GM19328 (cell line): ENCODE measurements at regions not wholly inside any gene's neighbourhood (a gene's known extent, or its start where the extent isn't known, plus 50 kb on each side); places are given as distances from the start of the nearest gene placed in this dataset.
"Not testable (repeated sequence)": the region's sequence is repeated elsewhere in the genome, so short reads cannot be mapped to it uniquely, and the experiment has no call there.

Source experiments
- ATAC-seq: cut with Tn5 transposase; IDR thresholded peaks from one replicate; pipeline ENCODE4 v1.9.1; 2021; ENCODE audit warnings: mild to moderate bottlenecking, moderate library complexity; ENCODE audit not compliant: unreplicated experiment

DNA sequence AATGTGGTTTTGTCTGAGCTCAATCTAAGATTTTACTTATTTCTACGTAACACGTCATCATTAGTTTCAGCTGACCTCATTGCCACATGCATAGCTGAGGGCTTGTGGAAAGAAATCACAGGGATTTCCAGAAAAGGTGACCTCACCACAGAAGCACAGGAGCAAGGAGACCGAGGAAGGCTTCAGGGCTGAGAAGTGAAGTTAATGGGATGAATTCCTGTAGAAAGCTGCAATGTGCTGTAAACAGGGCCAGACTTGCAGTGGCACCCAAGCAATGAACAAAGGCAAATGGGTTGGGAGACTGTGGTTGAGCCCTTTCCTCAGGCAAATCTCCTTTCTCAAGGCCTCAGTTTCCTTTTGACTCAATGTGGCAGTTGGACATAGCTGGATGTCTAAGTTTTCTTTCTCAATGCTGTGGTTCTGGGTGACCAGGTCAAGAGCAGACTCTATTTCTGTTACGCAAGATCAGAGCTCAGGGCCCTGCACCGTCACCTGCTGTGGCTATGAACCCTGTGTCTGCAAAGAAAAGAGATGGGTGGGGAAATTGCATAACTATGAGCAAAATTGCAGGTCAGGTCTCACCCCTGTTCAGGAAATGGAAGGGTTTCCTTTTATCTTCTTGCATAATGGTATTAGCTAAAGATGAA, 252.2 kb upstream of the TBL1XR1 start:
- peak; percentile 52 for ATAC-seq

DNA sequence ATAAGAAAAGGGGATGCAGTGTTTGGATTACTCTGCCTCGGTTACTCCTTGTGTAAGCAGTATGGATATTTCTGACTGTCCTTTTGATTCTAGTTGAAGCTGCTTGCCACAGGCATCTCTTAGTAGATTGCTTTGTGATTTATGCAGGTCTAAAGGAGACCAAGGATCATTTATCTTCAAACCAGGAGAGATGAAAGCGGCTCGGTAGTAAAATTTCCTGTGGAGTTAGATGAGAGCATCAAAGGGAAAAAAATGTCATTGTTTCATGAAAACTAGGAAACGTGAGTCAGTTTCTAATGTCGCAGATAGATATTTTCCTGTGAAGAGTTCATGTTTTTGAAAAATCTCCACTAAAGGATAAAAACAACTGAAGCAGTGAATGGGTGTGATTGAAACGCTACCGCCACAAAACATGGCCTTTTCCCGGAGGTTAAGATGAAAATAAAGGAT, 254.0 kb upstream of the TBL1XR1 start:
- no peak for ATAC-seq

DNA sequence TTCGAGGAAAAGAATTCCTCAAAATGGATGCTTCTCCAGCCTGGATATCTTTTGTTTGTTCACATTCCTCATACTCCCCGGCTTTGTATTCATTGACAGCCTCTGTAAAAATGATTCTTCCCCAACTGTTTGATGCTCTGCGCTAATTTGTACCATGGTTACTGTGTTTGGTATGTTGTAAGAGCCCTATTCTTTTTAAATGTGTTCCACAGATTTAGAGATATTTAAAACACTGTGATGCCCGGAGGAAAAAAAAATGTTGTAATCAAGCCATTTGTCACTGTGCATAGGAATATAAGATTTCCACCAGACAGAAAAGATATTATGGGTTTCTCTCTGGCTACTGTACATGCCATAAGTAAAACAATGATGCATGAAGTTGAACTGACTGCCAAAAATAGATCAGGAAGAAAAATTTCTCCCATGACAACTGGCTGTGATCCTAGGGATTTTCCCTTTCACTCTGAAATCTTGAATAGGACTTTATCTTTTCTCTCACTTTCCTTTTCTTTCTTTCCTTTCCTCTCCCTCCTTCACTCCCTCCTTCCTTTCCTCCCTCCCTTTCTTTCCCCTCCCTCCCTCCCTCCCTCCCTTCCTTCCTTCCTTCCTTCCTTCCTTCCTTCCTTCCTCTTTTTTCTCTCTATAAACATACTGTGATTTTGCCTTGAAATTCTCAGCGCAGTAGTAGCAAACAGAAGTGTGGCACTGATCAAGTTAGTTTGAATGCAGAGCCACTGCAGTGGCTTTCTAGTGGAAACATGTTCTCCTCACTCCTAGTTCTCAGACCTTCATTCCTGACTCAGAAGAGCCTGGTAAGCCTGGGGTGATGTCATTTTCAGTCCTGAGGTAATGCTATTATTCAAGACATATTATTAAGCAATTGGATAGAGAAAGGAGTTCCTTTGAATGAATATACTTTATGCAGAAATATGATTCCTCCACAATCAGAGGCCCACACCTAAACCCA, 254.9 kb upstream of the TBL1XR1 start:
- ATAC-seq: no peak

DNA sequence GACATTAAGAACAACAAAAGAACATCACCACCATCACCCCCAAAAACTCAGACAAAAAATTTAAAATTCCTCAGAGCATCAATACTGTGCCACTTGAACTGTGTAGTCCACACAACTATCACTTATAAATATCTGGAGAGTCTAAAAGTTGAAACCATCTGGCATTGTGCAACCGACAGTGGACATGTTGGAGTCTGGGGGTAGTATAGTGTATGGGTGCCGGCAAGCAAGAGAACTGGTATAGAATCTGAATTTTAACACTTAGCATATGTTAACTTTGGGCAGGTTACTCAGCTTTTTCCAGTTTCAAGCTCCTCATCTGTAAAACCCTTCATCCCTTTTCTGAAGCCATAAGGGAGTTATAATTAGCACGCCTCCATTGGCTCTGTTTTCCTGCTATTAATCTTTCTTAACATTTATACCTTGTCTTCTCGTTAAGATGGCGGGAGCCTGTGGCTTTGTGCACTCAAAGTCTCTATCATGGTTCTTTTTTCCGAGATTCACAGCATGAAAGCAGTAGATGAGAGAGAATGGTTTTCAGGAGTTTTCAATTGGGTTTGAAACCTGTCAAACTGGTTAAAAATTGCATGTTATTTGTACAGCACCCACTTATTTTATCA, 255.7 kb upstream of the TBL1XR1 start:
- ATAC-seq: no peak

DNA sequence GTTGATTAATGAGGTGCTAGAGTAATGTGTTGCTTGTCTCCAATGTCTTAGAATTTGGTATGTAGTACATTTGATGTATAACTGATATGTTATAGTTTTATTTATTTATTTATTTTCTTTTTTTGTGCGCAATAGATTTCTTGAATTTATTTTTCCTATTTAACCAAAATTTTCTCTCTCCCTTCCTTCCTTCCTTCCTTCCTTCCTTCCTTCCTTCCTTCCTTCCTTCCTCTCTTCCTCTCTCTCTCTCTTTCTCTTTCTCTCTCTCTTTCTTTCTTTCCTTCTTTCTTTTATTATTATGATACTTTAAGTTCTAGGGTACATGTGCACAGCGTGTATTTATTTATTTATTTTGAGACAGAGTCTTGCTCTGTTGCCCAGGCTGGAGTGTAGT, 256.2 kb upstream of the TBL1XR1 start:
- ATAC-seq: no peak

DNA sequence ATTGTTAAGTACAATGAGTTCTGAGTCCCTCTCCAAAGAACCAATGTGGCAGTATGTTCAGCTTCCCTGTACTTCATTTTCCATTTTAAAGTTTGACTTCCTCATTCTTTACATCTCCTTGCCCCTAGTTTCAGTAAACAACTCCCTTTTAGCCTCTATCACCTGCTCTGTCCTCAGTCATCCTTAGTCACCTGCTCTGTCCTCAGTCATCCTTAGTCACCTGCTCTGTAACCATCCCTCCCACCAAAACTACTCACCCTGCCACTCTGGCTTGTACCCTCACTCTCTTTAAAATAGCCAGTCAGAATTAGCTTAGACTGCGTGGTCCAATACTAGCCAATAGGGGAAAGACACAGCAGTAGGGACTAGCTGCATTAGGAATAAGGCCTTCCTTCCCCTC, 259.9 kb upstream of the TBL1XR1 start:
- ATAC-seq: not testable (repeated sequence)

DNA sequence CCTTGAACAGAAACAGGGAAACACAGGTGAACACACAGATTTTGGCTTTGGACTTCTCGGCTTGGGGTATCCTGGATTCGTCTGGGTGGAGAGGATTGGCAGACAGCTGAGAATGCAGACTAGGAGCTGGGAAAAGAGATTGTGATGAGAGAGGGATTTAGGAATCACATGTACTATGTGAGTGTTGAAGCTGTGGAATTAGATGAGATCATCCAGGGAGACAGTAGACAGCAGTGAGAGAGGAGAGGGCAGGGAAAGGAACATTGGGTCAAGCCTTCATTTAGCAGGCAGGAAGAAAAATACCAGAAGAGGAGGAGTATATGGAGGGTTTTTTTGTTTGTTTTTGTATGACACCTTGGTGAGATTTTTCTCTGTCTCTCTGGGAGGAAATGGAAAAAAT, 262.1 kb upstream of the TBL1XR1 start:
- no peak for ATAC-seq

DNA sequence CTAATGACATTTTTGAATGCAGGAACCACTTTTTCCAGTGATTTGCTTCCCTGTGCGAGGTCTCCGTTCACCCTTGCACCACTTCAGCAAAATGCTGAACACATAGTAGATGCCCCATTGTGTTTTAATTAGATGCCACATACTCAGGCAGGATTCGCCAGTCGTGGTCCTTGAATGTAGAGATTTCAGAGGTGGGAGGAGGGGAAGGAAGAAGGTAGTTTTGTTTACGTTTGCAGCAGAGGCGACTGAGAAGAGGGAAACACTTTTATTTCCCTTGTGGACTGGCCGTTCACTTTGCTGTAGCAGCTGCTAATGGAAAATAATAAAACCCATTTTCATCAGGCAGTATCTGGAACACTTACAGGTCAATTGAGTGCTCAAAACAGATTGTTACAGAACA, 262.8 kb upstream of the TBL1XR1 start:
- ATAC-seq: no peak

DNA sequence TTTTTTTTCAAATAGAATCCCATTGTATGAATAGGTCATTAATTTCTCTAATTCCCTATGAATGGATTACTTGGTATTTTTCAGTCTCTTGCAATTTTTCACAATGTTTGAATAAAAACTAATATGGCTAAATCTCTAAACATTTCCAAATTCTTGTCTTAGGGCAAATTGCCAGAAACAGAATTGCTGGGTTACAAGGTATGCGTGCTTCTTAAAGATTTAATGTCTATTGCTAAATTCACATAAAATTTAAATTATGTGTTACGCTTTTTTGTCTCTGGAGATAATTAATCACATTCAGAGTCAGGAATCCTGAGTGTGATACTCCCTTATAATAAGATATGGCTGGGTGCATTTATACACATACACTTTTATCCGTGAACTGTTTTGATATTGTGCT, 264.5 kb upstream of the TBL1XR1 start:
- no peak for ATAC-seq

DNA sequence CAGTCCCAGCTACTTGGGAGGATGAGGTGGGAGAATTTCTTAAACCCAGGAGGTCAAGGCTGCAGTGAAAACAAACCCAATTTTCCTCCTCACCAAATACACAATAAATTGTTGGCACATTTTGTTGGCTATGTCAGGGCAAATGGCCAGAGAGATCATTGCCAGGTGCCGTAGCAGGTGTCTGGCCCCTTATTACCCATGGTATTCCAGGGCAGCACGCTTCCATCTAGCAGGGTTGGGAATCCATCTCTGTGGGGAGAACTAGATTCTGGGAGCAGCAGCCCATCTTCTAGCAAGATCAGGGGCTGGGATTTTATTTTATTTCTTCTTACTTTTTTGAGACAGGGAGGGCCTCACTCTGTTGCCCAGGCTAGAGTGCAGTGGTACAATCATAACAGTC, 266.1 kb upstream of the TBL1XR1 start:
- ATAC-seq: not testable (repeated sequence)

DNA sequence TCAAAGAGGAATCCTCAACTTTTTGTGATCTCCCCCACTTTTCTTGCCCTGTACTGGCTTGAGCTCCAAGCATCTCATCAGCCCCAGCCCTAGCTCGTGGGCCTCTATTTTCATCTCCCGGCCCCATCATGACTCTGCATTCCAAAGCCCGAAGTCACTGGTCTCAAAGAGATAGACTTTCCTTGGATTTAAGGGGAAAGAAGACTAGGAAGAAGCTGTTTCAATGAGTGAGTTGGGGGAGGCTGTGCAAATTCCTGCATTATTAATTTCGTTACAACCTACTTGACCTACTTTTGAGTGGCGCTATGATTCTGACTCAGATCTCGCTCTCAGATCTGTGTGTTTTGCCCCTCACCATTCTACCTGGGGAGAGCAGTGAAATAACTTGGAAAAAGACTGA, 266.6 kb upstream of the TBL1XR1 start:
- ATAC-seq: no peak

DNA sequence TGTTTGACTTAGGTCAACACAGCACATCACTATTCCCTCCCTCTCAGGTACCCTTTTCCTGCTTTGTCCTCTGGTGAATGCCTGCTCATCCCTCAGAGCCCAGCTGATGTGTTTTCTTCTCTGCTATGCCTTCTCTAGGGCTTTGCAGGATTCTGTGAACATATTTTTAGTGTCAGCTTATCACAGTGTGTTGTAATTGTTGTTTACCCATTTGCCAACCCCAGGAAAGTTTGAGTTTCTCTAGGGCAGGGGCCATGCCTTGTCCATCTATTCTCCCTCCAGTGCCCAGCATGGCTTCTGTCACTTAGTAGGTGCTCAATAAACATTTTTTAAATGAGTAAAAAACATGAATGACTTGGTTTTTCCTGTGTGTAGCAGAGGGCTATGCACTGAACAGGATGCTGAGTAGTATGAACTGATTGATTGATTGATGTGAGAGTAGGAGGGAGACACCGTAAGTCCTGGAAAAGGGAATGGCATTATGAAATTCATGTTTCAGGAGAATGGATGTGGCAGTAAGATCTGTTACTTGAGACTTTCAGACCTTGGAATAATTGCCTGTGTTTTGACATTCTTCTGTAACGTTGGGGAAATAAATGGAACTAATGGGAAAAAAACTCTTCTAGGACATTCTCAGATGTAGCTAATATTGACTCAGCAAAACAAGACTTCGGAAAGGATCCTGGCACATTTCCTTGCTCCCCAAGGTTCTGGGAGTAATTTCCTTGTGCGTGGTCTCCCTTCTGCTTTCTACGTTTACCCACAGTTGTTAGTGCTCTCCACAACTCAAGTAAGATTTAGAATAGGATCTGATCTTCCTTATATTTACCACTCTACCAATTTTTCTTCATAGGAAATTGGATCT, 267.3 kb upstream of the TBL1XR1 start:
- no peak for ATAC-seq

DNA sequence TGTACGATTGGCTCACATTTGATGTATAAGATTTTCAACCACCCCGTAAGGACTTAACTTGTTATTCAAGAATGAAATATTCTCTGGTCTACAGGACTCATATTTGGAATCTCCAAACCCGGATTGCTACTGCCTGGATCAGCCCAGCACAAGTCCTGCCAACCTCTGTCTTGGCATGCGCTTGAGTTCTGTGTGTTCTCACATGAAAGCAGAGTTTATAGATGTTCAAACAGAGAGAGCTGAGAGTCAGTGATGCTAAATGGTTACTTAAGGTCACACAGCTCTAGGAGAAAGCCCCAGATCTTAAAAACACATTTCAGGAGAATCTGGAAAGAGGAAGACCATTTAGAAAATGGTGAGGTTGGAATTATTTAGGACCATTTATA, 268.0 kb upstream of the TBL1XR1 start:
- no peak for ATAC-seq

DNA sequence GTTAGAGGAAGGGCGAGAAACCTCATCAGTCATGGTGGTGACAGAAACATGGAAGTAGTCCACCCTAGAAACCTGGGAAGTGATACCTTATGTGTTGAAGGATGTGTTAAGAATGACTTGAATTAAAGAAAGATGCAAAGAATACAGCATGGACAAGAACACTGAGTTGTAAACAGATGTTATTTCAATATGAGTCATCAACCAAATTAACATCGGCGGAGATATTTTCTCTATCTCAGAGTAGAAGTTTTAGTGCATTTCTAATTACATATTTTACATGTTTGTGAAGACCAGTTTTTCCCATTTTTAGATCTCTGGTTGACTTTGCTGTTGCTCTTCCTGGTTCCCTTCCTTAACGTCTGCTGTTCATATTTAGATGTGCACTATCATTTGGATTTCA, 268.8 kb upstream of the TBL1XR1 start:
- ATAC-seq: no peak

DNA sequence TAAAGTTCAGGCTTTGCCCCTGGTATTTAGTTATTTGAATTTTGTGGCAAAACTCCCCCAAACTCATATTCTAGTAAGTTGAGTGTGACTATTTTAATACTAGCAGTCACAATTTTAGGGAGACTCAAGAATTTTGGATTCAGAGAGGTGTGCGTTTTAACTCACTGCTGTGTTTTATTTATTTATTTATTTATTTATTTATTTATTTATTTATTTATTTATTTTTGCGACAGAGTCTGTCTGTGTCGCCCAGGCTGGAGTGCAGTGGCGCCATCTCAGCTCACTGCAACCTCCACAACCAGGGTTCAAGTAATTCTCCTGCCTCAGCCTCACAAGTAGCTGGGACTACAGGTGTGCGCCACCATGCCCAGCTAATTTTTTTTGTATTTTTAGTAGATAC, 269.3 kb upstream of the TBL1XR1 start:
- ATAC-seq: not testable (repeated sequence)

DNA sequence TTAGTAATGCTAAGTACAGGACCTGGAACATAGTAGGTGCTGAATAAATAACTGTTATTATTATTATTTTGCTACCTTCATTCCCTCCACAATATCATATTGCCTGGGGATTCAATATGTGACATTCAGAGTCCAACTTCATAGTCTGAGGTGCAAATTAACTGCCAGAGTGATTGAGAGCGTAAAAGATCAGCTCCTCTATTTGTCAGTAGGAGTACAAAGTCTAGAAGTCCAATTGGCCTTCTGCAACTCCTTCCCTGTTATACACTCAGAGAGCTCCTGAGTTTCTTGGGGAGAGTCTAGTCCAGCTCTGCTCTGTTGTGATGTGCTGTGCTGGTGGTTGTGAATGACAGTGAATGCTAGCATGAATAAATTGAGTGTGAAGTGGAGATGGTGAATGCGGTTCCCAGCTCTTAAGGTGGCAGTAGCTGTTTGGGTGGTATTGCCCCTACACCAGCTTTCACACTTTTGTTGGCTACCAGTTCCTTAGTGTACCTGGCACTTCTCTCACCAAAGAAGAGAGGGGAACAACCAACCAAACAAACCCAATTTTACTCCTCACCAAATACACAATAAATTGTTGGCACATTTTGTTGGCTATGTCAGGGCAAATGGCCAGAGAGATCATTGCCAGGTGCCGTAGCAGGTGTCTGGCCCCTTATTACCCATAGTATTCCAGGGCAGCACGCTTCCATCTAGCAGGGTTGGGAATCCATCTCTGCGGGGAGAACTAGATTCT, 270.1 kb upstream of the TBL1XR1 start:
- ATAC-seq: no peak

DNA sequence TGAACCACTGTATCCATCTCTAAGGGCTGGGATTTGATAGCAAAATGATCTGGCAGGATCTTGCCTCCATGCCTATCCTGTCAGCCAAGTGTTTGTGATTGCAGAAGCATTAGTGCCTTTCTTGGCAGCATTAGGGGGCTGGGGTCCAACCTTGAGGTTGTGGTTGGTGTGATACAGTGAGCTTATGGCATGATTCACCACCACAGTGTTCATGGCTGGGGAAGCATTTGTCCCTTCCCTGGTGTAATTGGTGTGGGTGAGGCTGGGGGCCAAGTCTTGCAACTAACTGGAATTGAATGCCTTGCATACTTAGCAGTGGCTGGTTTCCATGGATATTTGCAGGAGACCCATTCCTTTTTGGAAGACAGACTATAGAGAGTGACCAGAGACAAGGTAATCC, 271.0 kb upstream of the TBL1XR1 start:
- ATAC-seq: no peak

DNA sequence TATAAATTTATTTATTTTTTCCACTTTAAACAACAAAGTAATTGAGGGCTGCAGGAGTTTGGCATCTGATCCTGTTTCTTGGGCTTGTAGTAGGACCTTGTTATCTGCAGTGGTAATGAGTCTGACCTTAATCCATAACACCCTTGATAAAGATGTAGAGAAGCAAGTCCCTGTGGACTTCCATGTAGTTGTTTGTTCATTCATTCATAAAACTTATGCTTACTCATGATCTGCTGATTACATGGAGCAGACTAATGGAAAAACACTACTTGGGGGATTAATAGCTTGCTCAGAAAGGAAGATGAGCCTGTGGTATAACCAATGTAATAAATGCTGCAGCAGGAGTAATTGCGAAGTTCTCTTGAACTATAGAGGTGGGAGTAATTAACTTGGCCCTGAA, 271.5 kb upstream of the TBL1XR1 start:
- ATAC-seq: no peak

DNA sequence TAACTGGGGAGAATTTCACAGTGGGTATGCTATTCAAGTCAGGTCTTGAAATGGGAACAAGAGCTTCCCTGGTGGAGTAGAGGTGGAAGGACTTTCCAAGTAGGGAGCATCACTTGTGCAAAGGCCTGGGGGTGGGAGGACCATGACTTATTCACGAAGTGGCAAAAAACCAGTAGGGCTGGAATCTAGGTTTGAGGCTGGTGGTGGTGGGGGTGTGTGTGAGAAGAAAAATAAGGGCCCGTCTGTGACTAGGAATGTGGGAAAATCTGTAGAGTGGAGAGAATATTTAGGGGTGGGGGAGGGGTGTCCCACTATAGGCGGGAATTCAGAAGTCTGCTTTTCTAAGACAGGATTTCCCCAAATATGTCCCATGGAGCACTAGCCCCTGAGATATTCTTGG, 271.9 kb upstream of the TBL1XR1 start:
- no peak for ATAC-seq
